GM19025 (cell line): ENCODE measurements at regions not wholly inside any gene's neighbourhood (a gene's known extent, or its start where the extent isn't known, plus 50 kb on each side); places are given as distances from the start of the nearest gene placed in this dataset.

ENCODE experiments used
- ATAC-seq: cut with Tn5 transposase; IDR thresholded peaks from one replicate; pipeline ENCODE4 v1.9.1; 2021; ENCODE audit warnings: mild to moderate bottlenecking, low read depth, moderate library complexity; ENCODE audit not compliant: unreplicated experiment

GRCh38 chr11:37076866-37077265, 478.8 kb upstream of the RAG2 start:
- no peak for ATAC-seq

GRCh38 chr11:37072538-37073055, 474.6 kb upstream of the RAG2 start:
- ATAC-seq, result no peak

- ATAC-seq, result no peak
Observed at GRCh38 chr11:37050311-37050710, 452.3 kb upstream of the RAG2 start.

GRCh38 chr11:37040921-37041320, 442.9 kb upstream of the RAG2 start:
- ATAC-seq, result no peak

GRCh38 chr11:37038911-37039310, 440.9 kb upstream of the RAG2 start:
- no peak for ATAC-seq

- ATAC-seq, result no peak
Observed at GRCh38 chr11:37026741-37027140, 428.7 kb upstream of the RAG2 start.

- ATAC-seq, result no peak
Observed at GRCh38 chr11:37026326-37026725, 428.3 kb upstream of the RAG2 start.

- no peak for ATAC-seq
Observed at GRCh38 chr11:37006563-37006962, 408.5 kb upstream of the RAG2 start.

GRCh38 chr11:37002831-37003230, 404.8 kb upstream of the RAG2 start:
- no peak for ATAC-seq

- no peak for ATAC-seq
Observed at GRCh38 chr11:36997656-36998055, 399.6 kb upstream of the RAG2 start.

- ATAC-seq, result no peak
Observed at GRCh38 chr11:36996795-36997194, 398.8 kb upstream of the RAG2 start.

- no peak for ATAC-seq
Observed at GRCh38 chr11:36994208-36994607, 396.2 kb upstream of the RAG2 start.

- no peak for ATAC-seq
Observed at GRCh38 chr11:36988556-36988955, 390.5 kb upstream of the RAG2 start.

- ATAC-seq, result no peak
Observed at GRCh38 chr11:36985562-36985961, 387.5 kb upstream of the RAG2 start.

GRCh38 chr11:36976741-36977140, 378.7 kb upstream of the RAG2 start:
- no peak for ATAC-seq

GRCh38 chr11:36974771-36975170, 376.7 kb upstream of the RAG2 start:
- ATAC-seq, result no peak

GRCh38 chr11:36953976-36954375, 355.9 kb upstream of the RAG2 start:
- ATAC-seq, result no peak

- no peak for ATAC-seq
Observed at GRCh38 chr11:36948460-36949127, 350.6 kb upstream of the RAG2 start.

- ATAC-seq, result no peak
Observed at GRCh38 chr11:36945384-36945783, 347.3 kb upstream of the RAG2 start.

- no peak for ATAC-seq
Observed at GRCh38 chr11:36933481-36933880, 335.4 kb upstream of the RAG2 start.

GRCh38 chr11:36931139-36931538, 333.1 kb upstream of the RAG2 start:
- ATAC-seq, result no peak

GRCh38 chr11:36930256-36930655, 332.2 kb upstream of the RAG2 start:
- no peak for ATAC-seq

GRCh38 chr11:36929401-36929800, 331.4 kb upstream of the RAG2 start:
- no peak for ATAC-seq
